Stimulated activated naive CD8-positive, alpha-beta T cell treated with anti-CD3 and anti-CD28 coated beads, Interleukin-15, amount 100 ng/mL, for 72 hours (primary cell): ENCODE measurements at regions not wholly inside any gene's neighbourhood (a gene's known extent, or its start where the extent isn't known, plus 50 kb on each side); places are given as distances from the start of the nearest gene placed in this dataset.
"Not testable (repeated sequence)": the region's sequence is repeated elsewhere in the genome, so short reads cannot be mapped to it uniquely, and the experiment has no call there.

Experiments used
- ATAC-seq: fragments of 150-1000 bp; cut with Tn5 transposase; 2 replicates; pipeline ENCODE4 v1.10.0; 2021; ENCODE audit warnings: mild to moderate bottlenecking, moderate library complexity
- DNase-seq, 2 donors: peaks; one replicate each; pipeline ENCODE4 v3.0.0; 2021 to 2022
- H3K27ac Mint-ChIP-seq, 2 donors: one replicate each; pipeline ENCODE4 v1.8.0; 2022; ENCODE audit warnings: mild to moderate bottlenecking in 2 of 2, mixed read lengths in 2 of 2, moderate library complexity in 2 of 2
- H3K27me3 Mint-ChIP-seq: one replicate; pipeline ENCODE4 v1.8.0; 2022; ENCODE audit warnings: mixed read lengths
- H3K4me1 Mint-ChIP-seq: one replicate; pipeline ENCODE4 v1.8.0; 2022; ENCODE audit warnings: mild to moderate bottlenecking, mixed read lengths
- H3K4me3 Mint-ChIP-seq, 2 donors: one replicate each; pipeline ENCODE4 v1.8.0; 2022; ENCODE audit warnings: mild to moderate bottlenecking in 2 of 2, mixed read lengths in 2 of 2, moderate library complexity in 1 of 2
- H3K9me3 Mint-ChIP-seq, 2 donors: one replicate each; pipeline ENCODE4 v1.8.0; 2022; ENCODE audit warnings: mixed read lengths in 2 of 2

GRCh38 chr18:24593401-24593800, 133.0 kb downstream of the HRH4 start:
- Mint-ChIP-seq H3K27me3 (peaks cover 16% of the 10 kb centered on the region), H3K4me3 (no peak overlapping the region), H3K4me1 (no peaks in the 10 kb centered on the region), H3K27ac (no peak overlapping the region), H3K9me3 (no peaks in the 10 kb centered on the region)
- ATAC-seq (no peak), DNase-seq (no peak)

GRCh38 chr18:24593886-24594285, 133.4 kb downstream of the HRH4 start:
- no peak overlapping the region for H3K27ac Mint-ChIP-seq
- no peak for DNase-seq
- H3K9me3 Mint-ChIP-seq, result no peaks in the 10 kb centered on the region
- no peak overlapping the region for H3K4me3 Mint-ChIP-seq
- ATAC-seq, result no peak
- H3K27me3 Mint-ChIP-seq, result peaks cover 17% of the 10 kb centered on the region
- H3K4me1 Mint-ChIP-seq, result no peaks in the 10 kb centered on the region

GRCh38 chr18:24595561-24596031, 135.2 kb downstream of the HRH4 start:
- H3K4me3 Mint-ChIP-seq, result no peak overlapping the region
- DNase-seq (no peak), ATAC-seq (no peak)
- no peaks in the 10 kb centered on the region for H3K4me1 Mint-ChIP-seq
- H3K9me3 Mint-ChIP-seq, result no peaks in the 10 kb centered on the region
- H3K27ac Mint-ChIP-seq, result no peak overlapping the region
- peaks cover 24% of the 10 kb centered on the region for H3K27me3 Mint-ChIP-seq

- no peaks in the 10 kb centered on the region for H3K9me3 Mint-ChIP-seq
- H3K27me3 Mint-ChIP-seq, result peaks cover 24% of the 10 kb centered on the region
- H3K27ac Mint-ChIP-seq, result no peak overlapping the region
- H3K4me1 Mint-ChIP-seq, result no peaks in the 10 kb centered on the region
- ATAC-seq, result no peak
- DNase-seq, result no peak
- H3K4me3 Mint-ChIP-seq, result no peak overlapping the region
Observed at GRCh38 chr18:24600076-24600654, 139.7 kb downstream of the HRH4 start.

GRCh38 chr18:24601585-24601984, 141.1 kb downstream of the HRH4 start:
- ATAC-seq (no peak), DNase-seq (no peak)
- Mint-ChIP-seq H3K4me1 (no peaks in the 10 kb centered on the region), H3K27ac (no peak overlapping the region), H3K9me3 (no peaks in the 10 kb centered on the region), H3K27me3 (peaks cover 21% of the 10 kb centered on the region), H3K4me3 (no peak overlapping the region)

- no peak for DNase-seq
- no peak overlapping the region for H3K27ac Mint-ChIP-seq
- peaks cover 15% of the 10 kb centered on the region for H3K27me3 Mint-ChIP-seq
- no peaks in the 10 kb centered on the region for H3K4me1 Mint-ChIP-seq
- no peak for ATAC-seq
- no peaks in the 10 kb centered on the region for H3K9me3 Mint-ChIP-seq
- no peak overlapping the region for H3K4me3 Mint-ChIP-seq
Observed at GRCh38 chr18:24602201-24602600, 141.8 kb downstream of the HRH4 start.

GRCh38 chr18:24603151-24603550, 142.7 kb downstream of the HRH4 start:
- Mint-ChIP-seq H3K27me3 (peaks cover 8% of the 10 kb centered on the region), H3K4me3 (no peak overlapping the region), H3K27ac (no peak overlapping the region), H3K9me3 (no peaks in the 10 kb centered on the region), H3K4me1 (no peaks in the 10 kb centered on the region)
- no peak for ATAC-seq
- no peak for DNase-seq

- ATAC-seq (no peak), DNase-seq (no peak)
- Mint-ChIP-seq H3K4me1 (no peaks in the 10 kb centered on the region), H3K27me3 (no peaks in the 10 kb centered on the region), H3K27ac (no peak overlapping the region), H3K9me3 (no peaks in the 10 kb centered on the region), H3K4me3 (no peak overlapping the region)
Observed at GRCh38 chr18:24605444-24605843, 145.0 kb downstream of the HRH4 start.

- Mint-ChIP-seq H3K9me3 (no peaks in the 10 kb centered on the region), H3K27ac (no peak overlapping the region), H3K4me1 (no peaks in the 10 kb centered on the region), H3K27me3 (no peaks in the 10 kb centered on the region), H3K4me3 (no peak overlapping the region)
- ATAC-seq, result no peak
- no peak for DNase-seq
Observed at GRCh38 chr18:24609254-24609653, 148.8 kb downstream of the HRH4 start.

- Mint-ChIP-seq H3K4me1 (no peaks in the 10 kb centered on the region), H3K4me3 (no peak overlapping the region), H3K9me3 (no peaks in the 10 kb centered on the region), H3K27me3 (no peaks in the 10 kb centered on the region), H3K27ac (no peak overlapping the region)
- ATAC-seq (no peak), DNase-seq (no peak)
Observed at GRCh38 chr18:24611075-24611474, 150.6 kb downstream of the HRH4 start.

GRCh38 chr18:24613896-24614640, 153.6 kb downstream of the HRH4 start:
- H3K9me3 Mint-ChIP-seq, result no peaks in the 10 kb centered on the region
- H3K27me3 Mint-ChIP-seq, result no peaks in the 10 kb centered on the region
- H3K27ac Mint-ChIP-seq, result no peak overlapping the region
- no peaks in the 10 kb centered on the region for H3K4me1 Mint-ChIP-seq
- DNase-seq, result no peak
- no peak overlapping the region for H3K4me3 Mint-ChIP-seq
- ATAC-seq, result no peak

GRCh38 chr18:24616653-24617052, 156.2 kb downstream of the HRH4 start:
- no peak for ATAC-seq
- DNase-seq, result no peak
- Mint-ChIP-seq H3K27me3 (no peaks in the 10 kb centered on the region), H3K4me3 (no peak overlapping the region), H3K27ac (no peak overlapping the region), H3K4me1 (no peaks in the 10 kb centered on the region), H3K9me3 (no peaks in the 10 kb centered on the region)

GRCh38 chr18:24624421-24624820, 164.0 kb downstream of the HRH4 start:
- not testable (repeated sequence) for H3K27me3 Mint-ChIP-seq, ATAC-seq, H3K27ac Mint-ChIP-seq, H3K4me1 Mint-ChIP-seq, H3K9me3 Mint-ChIP-seq, DNase-seq, H3K4me3 Mint-ChIP-seq

- peaks cover 6% of the 10 kb centered on the region for H3K27me3 Mint-ChIP-seq
- ATAC-seq, result no peak
- H3K4me3 Mint-ChIP-seq, result no peak overlapping the region
- H3K4me1 Mint-ChIP-seq, result no peaks in the 10 kb centered on the region
- H3K27ac Mint-ChIP-seq, result peak overlapping the region in 1 of 2 donors; percentile 70
- DNase-seq, result no peak
- peaks cover 0 to 5% of the 10 kb centered on the region in 2 donors for H3K9me3 Mint-ChIP-seq
Observed at GRCh38 chr18:24627644-24628315, 167.3 kb downstream of the HRH4 start.

- Mint-ChIP-seq H3K27me3 (peaks cover 6% of the 10 kb centered on the region), H3K9me3 (peaks cover 0 to 5% of the 10 kb centered on the region in 2 donors), H3K4me3 (no peak overlapping the region), H3K4me1 (no peaks in the 10 kb centered on the region), H3K27ac (no peak overlapping the region)
- ATAC-seq (no peak), DNase-seq (no peak)
Observed at GRCh38 chr18:24628326-24628725, 167.9 kb downstream of the HRH4 start.

- Mint-ChIP-seq H3K4me1 (no peaks in the 10 kb centered on the region), H3K27me3 (peaks cover 6% of the 10 kb centered on the region), H3K27ac (no peak overlapping the region), H3K9me3 (peaks cover 0 to 5% of the 10 kb centered on the region in 2 donors), H3K4me3 (no peak overlapping the region)
- ATAC-seq, result no peak
- DNase-seq, result no peak
Observed at GRCh38 chr18:24629921-24630320, 169.5 kb downstream of the HRH4 start.
